ENCODE measurements at regions not wholly inside any gene's neighbourhood (a gene's known extent, or its start where the extent isn't known, plus 50 kb on each side); places are given as distances from the start of the nearest gene placed in this dataset.

DNA sequence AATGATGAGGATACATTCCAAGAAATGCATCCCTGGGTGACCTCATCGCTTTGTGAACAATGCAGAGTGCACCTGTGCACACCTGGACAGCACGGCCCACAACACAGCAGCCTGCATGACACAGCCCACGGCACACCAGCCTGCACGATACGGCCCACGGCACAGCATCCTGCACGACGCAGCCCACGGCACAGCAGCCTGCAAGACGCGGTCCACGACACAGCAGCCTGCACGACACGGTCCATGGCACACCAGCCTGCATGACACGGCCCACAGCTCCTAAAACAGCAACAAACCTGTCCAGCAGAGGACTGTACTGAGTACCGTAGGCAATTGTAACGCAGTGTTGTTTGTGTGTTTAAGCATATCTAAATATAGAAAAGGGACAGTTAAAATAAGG lies 134.7 kb upstream of the PPP2R2D start:
- Histone ChIP-seq H3K4me3 (no peak overlapping the region), H3K27ac (no peak overlapping the region)
- TF ChIP-seq, protein P1, sequence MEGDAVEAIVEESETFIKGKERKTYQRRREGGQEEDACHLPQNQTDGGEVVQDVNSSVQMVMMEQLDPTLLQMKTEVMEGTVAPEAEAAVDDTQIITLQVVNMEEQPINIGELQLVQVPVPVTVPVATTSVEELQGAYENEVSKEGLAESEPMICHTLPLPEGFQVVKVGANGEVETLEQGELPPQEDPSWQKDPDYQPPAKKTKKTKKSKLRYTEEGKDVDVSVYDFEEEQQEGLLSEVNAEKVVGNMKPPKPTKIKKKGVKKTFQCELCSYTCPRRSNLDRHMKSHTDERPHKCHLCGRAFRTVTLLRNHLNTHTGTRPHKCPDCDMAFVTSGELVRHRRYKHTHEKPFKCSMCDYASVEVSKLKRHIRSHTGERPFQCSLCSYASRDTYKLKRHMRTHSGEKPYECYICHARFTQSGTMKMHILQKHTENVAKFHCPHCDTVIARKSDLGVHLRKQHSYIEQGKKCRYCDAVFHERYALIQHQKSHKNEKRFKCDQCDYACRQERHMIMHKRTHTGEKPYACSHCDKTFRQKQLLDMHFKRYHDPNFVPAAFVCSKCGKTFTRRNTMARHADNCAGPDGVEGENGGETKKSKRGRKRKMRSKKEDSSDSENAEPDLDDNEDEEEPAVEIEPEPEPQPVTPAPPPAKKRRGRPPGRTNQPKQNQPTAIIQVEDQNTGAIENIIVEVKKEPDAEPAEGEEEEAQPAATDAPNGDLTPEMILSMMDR (IDR thresholded peaks at IDR 0.05), result no peak
- DNase-seq (ENCODE audit: low spot score), result no peak

DNA sequence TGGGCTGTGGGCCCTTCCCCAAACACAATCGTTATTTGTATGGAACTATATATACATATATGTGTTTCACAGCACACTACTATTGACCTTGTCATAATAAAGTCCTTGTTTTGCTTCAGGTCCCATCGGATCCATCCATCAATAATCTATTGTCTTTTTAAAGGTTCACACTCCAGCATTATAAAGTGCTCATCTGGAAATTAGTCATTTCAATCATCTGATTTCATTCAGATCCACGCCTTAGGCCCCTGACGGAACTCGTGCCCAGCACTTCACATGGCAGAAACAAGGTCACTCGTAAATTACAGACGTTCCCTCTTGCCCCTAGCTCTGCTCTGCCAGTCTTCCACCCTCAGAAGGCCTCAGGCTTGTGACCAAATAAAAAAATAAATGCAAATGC lies 133.1 kb upstream of the PPP2R2D start:
- no peak overlapping the region for H3K4me3 ChIP-seq
- DNase-seq (ENCODE audit: low spot score), result no peak
- TF ChIP-seq, protein P1 (IDR thresholded peaks at IDR 0.05), result no peak
- no peak overlapping the region for H3K27ac ChIP-seq

DNA sequence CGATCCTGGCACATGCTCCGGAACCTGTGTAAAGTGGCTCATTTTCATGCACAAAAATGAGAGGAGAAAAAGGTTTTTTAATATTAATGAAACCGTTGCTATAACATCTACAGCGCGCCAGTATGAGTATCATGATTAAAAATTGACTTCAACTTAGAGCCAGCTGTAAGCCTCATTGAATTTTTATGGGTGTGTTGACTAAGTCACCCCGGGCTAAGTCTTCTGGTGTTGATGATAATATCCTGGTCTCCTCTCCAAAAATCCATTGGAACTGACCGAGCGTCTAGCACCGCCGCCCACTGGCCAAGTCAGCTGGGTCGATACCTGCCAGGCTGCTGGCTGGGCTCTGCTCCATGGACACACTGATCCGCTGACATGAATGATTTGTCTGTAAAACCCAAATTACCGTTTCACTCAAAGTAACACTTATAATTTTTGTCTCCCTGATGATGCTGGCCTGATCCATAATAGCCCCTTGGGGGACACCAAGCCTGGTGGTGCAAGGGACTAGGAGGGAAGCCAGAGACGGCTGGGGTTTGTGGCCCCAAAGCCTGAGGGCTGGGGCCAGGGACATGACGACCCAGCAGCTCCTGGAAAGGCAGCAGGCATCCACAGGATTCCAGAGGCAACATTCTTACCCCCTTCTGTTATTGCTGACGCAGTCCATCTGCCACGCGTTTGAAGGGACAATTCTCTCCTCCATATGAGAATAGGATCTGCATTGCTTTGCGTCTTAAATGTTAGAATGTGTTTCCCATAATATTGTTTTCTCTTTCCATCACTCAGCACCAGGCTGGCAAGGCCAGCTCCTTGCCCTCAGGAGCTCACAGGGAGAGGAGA lies 131.0 kb upstream of the PPP2R2D start:
- TF ChIP-seq, protein P1 (IDR thresholded peaks at IDR 0.05), result no peak

DNA sequence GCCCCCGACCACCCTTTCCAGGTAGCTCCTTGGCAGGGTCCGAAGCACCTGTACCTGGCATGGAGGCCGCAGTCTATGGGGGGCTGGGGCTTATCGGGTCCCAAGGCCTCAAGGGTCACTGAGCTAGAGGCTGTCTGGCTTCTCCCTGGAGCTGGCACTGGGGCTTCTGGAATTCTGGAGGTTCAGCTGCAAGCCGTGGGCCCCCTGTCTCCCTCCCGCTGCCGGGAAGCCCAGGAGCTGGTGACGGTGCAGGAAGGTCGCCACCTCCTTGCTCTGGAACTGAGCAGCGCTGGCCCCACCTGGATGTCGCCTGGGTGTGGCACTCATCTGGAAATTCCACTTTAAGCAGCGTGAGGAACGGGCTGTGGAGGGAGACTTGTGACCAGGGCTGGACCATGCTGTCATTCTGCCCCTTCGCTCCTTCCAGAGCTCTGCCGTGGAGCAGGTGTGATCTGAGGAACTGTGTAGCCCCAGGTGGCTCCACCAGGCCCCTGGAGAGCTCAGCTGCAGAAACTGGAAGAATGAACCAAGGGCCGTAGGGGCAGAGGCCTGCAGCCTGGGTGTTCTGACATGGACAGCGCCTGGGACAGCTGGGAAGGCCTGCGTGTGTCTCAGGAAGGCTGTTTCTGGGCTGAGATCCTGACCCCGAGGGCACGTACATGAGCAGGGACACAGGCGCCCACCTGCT lies 129.7 kb upstream of the PPP2R2D start:
- no peak overlapping the region for H3K4me3 ChIP-seq
- no peak overlapping the region for H3K27ac ChIP-seq
- no peak for DNase-seq (ENCODE audit: low spot score)
- TF ChIP-seq, protein P1 (IDR thresholded peaks at IDR 0.05), result no peak

More for the DNA sequence above, 131.0 kb upstream of the PPP2R2D start:
- DNase-seq (ENCODE audit: low spot score), result no peak
- no peak overlapping the region for H3K4me3 ChIP-seq
- H3K27ac ChIP-seq, result no peak overlapping the region

DNA sequence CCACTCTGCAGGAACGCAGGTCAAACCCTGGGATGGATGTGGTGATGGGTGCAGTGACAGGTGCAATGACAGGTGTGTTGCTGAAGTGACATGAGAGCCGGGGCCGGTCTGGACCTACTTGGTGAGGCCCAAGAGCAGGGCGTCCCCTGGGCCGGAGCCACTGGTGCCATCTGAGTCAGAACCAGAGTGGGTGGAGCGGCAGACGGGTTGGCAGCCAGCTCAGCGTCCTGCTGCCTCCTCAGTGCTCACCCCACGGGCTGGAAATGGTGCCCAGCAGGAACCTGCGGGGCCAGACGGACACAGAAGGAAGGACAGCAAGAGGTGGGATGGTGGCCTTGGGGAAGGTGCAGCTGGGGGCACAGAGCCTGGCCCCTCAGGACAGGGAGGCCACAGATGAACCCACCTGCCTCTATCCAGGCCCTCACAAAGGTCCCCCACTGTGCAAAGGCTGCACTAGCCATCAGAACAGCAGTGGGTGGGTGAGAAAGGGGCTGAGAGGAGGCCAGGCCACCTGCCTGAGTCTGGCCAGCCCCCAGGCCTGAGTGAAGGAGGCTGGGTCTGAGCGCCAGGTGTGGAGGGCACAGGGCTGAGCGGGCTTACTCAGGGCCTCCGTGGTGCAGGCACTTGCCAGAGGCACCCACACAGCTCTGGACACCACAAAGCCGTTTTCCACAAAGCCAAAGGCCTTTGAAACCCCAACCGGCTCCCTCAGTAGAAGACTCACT lies 129.0 kb upstream of the PPP2R2D start:
- TF ChIP-seq, protein P1 (IDR thresholded peaks at IDR 0.05), result no peak
- H3K4me3 ChIP-seq, result no peak overlapping the region
- no peak overlapping the region for H3K27ac ChIP-seq
- no peak for DNase-seq (ENCODE audit: low spot score)

DNA sequence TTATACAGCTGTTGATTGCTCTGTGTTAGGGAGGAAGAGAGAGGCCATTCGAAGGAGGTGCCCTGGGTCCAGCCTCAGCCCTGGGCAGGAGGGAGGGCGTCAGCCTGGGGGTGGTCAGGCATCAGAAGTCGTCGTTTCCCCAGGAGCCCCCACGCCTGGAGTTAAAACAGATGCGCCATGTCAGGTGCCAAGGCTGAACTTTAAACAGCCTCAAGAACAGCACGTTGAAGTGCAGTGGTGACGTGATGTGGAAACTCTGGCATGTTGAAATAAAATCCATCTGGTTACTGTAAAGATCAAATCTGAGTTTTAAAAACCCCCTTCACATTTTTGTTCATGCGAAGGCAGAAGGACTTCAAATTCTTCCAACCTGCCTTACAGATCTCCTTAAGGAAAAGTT lies 128.4 kb upstream of the PPP2R2D start:
- no peak overlapping the region for H3K27ac ChIP-seq
- no peak overlapping the region for H3K4me3 ChIP-seq
- no peak for DNase-seq (ENCODE audit: low spot score)
- TF ChIP-seq, protein P1 (IDR thresholded peaks at IDR 0.05), result no peak
